ENCODE measurements at regions not wholly inside any gene's neighbourhood (a gene's known extent, or its start where the extent isn't known, plus 50 kb on each side); places are given as distances from the start of the nearest gene placed in this dataset.

DNA sequence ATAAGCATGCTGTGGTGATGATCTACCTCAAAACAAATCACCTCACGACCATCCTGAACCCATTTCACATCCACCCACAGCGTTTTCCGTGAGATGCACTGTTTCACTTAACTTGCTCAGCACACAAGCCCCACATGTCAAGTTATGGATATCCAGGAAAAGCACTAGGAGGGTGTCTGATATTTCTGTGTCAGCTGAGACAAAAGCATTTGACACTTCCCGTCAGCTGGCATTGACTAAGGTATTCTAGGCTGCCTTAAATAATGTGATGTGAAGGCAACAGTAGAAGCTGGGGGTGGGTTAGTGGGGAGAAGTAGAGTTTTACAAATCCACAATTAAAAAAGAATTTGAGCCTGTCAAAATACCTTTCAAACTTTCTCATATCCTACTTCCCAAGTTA lies 68.7 kb upstream of the MDFIC start:
- no peak for ATAC-seq
- DNase-seq (ENCODE audit: low spot score): no peak

DNA sequence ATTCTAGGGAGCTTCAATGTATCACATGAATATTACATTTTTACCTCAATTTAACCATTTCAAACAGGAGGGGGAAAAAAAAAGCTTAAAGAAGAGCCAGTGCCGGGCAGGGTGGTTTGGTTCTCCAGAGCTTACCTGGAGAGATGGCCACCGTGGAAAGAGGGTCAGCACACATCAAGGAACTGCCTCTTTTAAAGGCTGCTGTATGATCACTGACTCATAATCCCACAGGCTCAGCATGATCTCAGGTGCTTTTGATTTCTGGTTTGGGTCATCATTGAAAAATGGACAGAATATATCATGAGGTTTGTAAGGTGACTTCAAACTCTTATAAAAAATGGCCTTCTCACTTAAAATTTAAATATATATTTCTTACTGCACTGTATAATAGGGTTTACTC lies 67.5 kb upstream of the MDFIC start:
- ATAC-seq: no peak
- no peak for DNase-seq (ENCODE audit: low spot score)

DNA sequence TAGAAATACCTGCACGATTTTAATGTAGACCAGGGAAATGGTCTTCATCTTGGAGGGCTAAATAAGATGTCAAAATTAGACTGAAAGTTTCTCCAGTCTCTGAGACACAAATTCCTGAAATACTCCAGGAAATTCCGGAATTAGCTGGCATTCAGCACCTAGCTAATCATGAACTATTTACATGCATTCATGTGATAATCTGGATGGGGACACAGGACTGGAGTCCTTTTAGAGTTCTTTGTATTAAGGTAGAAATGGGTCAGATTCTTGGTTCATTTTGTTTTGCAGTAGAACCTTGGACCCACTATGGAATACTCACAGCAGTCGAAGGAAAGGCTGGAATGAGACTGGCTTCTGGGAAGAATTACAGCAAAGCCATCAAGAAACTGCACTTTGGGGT lies 65.3 kb upstream of the MDFIC start:
- no peak for DNase-seq (ENCODE audit: low spot score)

GRCh38 chr7:114857605-114858004 lies 64.3 kb upstream of the MDFIC start:
- ATAC-seq (no peak), DNase-seq (ENCODE audit: low spot score) (no peak)

More for the DNA sequence above, 65.3 kb upstream of the MDFIC start:
- ATAC-seq: no peak

- DNase-seq (ENCODE audit: low spot score): no peak
- ATAC-seq: no peak
These were observed 62.4 kb upstream of the MDFIC start for GRCh38 chr7:114859477-114859876.

- ATAC-seq (no peak), DNase-seq (ENCODE audit: low spot score) (no peak)
These were observed 61.7 kb upstream of the MDFIC start for GRCh38 chr7:114860206-114860605.

- ATAC-seq (no peak), DNase-seq (ENCODE audit: low spot score) (no peak)
These were observed 59.5 kb upstream of the MDFIC start for GRCh38 chr7:114862406-114862805.

DNA sequence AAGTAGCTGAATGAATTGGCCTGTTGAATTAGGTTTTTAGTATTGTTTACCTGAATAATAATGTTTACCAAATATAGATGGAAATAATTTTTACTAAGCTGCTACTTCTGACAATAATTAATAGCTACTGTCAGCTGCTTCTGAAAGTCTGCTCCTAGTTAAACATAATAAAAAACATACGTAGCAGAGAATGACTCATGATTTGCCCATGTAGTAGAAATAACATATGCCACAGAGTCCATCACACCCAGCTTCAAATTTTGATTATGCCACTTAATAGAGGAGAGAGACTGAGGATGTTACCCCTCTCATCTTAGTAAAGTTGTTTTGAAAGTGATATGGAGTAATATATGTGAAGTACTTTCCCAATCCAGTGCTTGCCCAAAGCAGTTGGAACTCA lies 57.6 kb upstream of the MDFIC start:
- no peak for ATAC-seq

DNA sequence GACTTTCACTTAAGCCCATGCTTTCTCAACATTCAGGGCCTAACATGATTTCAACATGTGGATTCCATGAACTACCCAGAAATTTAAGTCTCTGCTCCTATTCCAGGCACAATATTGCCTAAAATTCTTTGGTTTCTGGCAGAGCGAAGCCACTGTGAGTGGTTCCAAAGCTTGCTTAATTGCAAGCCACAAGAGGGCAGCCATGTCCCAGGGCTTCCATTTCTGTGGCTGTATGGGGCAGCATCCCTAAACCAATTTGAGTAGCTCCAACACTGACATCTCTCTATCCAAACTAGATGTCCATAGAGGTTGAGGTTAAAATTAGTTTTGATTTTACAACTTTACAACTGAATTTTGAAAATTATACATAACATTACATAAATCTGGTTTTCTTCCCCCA lies 56.3 kb upstream of the MDFIC start:
- ATAC-seq (peak; percentile 96), DNase-seq (ENCODE audit: low spot score) (peak; percentile 56)

More for the DNA sequence above, 57.6 kb upstream of the MDFIC start:
- no peak for DNase-seq (ENCODE audit: low spot score)

Data from left lobe of liver (tissue), 2 donors.